ENCODE measurements at regions not wholly inside any gene's neighbourhood (a gene's known extent, or its start where the extent isn't known, plus 50 kb on each side); places are given as distances from the start of the nearest gene placed in this dataset.

GRCh38 chr10:57987055-57987721 lies 280.5 kb downstream of the IPMK start:
- Histone ChIP-seq H3K4me3 (ENCODE audit: low read depth in 2 of 2, low read length in 1 of 2) (no peak overlapping the region), H3K9ac (no peak overlapping the region), H3K27ac (ENCODE audit: low read depth in 2 of 2, low read length in 1 of 2) (no peak overlapping the region), H3K4me1 (ENCODE audit: control insufficient read depth in 1 of 2, insufficient read depth in 2 of 2, low read depth in 1 of 2, low read length in 1 of 2) (no peaks in the 10 kb centered on the region; a peak in 1 of 4 replicates), H3K27me3 (ENCODE audit: insufficient read depth) (no peaks in the 10 kb centered on the region), H3K79me2 (ENCODE audit: insufficient read depth) (no peaks in the 10 kb centered on the region), H2AFZ (ENCODE audit: low read depth) (no peak overlapping the region), H3K9me2 (no peaks in the 10 kb centered on the region), H3K9me3 (no peaks in the 10 kb centered on the region), H3F3A (replicated peaks; ENCODE audit: insufficient read depth) (peaks cover 1% of the 10 kb centered on the region), H3K4me2 (no peak overlapping the region), H3K36me3 (replicated peaks in 1 of 2; ENCODE audit: control insufficient read depth in 1 of 2, insufficient read depth in 2 of 2, low read length in 1 of 2) (no peaks in the 10 kb centered on the region), H4K20me1 (ENCODE audit: insufficient read depth) (no peaks in the 10 kb centered on the region)
- 55% methylated on average over 6 of the region's 6 CpGs for WGBS (ENCODE audit: low lambda C conversion rate)
- ChIA-PET POLR2A (no interaction called here), CTCF (interaction anchor here (0.6 kb wide), 1 partner anchor 138 kb away, joined by 3 read pairs; no protein-coding TSS in a partner anchor)
- no peak for DNase-seq
- no peak for TF ChIP-seq MXI1 (IDR thresholded peaks at IDR 0.05; ENCODE audit: low read depth, low read length)
- TF ChIP-seq RAD21 (IDR thresholded peaks at IDR 0.05; ENCODE audit: low read length) = no peak
- TF ChIP-seq YY1 (IDR thresholded peaks at IDR 0.05; ENCODE audit: low read depth) = no peak
- TF ChIP-seq CTCF (IDR thresholded peaks at IDR 0.05) = no peak
- no peak for TF ChIP-seq GABPA (IDR thresholded peaks at IDR 0.05; ENCODE audit: low read depth)
- no peak for TF ChIP-seq CHD2 (IDR thresholded peaks at IDR 0.05; ENCODE audit: low read length, partially characterized antibody)
- no peak for TF ChIP-seq EP300 (IDR thresholded peaks at IDR 0.05; ENCODE audit: borderline replicate concordance in 1 of 2, low read depth in 1 of 2, low read length in 1 of 2)
- TF ChIP-seq ELF1 (IDR thresholded peaks at IDR 0.05) = no peak
- TF ChIP-seq NFIC (IDR thresholded peaks at IDR 0.05; ENCODE audit: borderline replicate concordance) = no peak
- TF ChIP-seq FOXJ3 (CRISPR knock-in tag; IDR thresholded peaks at IDR 0.05) = no peak
- TF ChIP-seq RFX5 (IDR thresholded peaks at IDR 0.05; ENCODE audit: low read length) = no peak
- TF ChIP-seq JUND (IDR thresholded peaks at IDR 0.05) = no peak
- TF ChIP-seq TAF1 (IDR thresholded peaks at IDR 0.05; ENCODE audit: borderline replicate concordance, low read depth, low read length) = no peak
- TF ChIP-seq, protein P1, sequence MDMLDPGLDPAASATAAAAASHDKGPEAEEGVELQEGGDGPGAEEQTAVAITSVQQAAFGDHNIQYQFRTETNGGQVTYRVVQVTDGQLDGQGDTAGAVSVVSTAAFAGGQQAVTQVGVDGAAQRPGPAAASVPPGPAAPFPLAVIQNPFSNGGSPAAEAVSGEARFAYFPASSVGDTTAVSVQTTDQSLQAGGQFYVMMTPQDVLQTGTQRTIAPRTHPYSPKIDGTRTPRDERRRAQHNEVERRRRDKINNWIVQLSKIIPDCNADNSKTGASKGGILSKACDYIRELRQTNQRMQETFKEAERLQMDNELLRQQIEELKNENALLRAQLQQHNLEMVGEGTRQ (IDR thresholded peaks at IDR 0.05; ENCODE audit: borderline replicate concordance, low read depth, low read length) = no peak
- no peak for TF ChIP-seq USF1 (IDR thresholded peaks at IDR 0.05; ENCODE audit: borderline replicate concordance, low read depth)
- TF ChIP-seq RXRA (IDR thresholded peaks at IDR 0.05; ENCODE audit: borderline replicate concordance, low read depth) = no peak
